SK-N-SH (cell line): ENCODE measurements at regions not wholly inside any gene's neighbourhood (a gene's known extent, or its start where the extent isn't known, plus 50 kb on each side); places are given as distances from the start of the nearest gene placed in this dataset.

ENCODE experiments used
- CTCF ChIA-PET: fragments of 300-600, 350-600 bp; formaldehyde crosslinking; extraction: SDS; loops from one replicate; lab custom pipeline; 2021; lab: Yijun Ruan, JAX
- POLR2A ChIA-PET: fragments of 350-600 bp; sonication (Branson Sonifier 250); formaldehyde crosslinking; extraction: SDS; loops from one replicate; lab custom pipeline; 2020; ENCODE audit warnings: antibody characterized with exemption, inconsistent platforms; lab: Yijun Ruan, JAX
- DNase-seq: peaks from one replicate; pipeline ENCODE4 v3.0.0; 2012
- H2AFZ ChIP-seq: fragments of 200-600 bp; sonication (generic); 2 replicates; pipeline ENCODE4 v1.8.1; 2016; ENCODE audit warnings: antibody characterized with exemption, mild to moderate bottlenecking, low read depth
- H3F3A ChIP-seq: fragments of 200-600 bp; sonication (generic); replicated peaks from 2 replicates; pipeline ENCODE3; 2016; ENCODE audit warnings: antibody characterized with exemption, mild to moderate bottlenecking; ENCODE audit not compliant: insufficient read depth
- H3K27ac ChIP-seq, 2 experiments: fragments of 200-500 bp in 1 of 2; fragments of 200-600 bp in 1 of 2; sonication (Bioruptor generic) in 1 of 2; sonication (generic), shearing (Covaris generic) in 1 of 2; 2 replicates each; pipeline versions ENCODE4 v1.5.1 to v1.6.1; 2014 to 2016; ENCODE audit warnings: low read depth in 2 of 2, inconsistent platforms in 1 of 2, low read length in 1 of 2, mild to moderate bottlenecking in 1 of 2, mixed read lengths in 1 of 2
- H3K27me3 ChIP-seq: fragments of 200-600 bp; sonication (generic), shearing (Covaris generic); 2 replicates; pipeline ENCODE4 v1.6.1; 2016; ENCODE audit warnings: mixed run types; ENCODE audit not compliant: insufficient read depth
- H3K36me3 ChIP-seq, 2 experiments: fragments of 200-500 bp in 1 of 2; fragments of 200-600 bp in 1 of 2; sonication (Bioruptor generic) in 1 of 2; sonication (generic) in 1 of 2; replicated peaks in 1 of 2; 2 replicates each; pipeline versions ENCODE3 to v1.5.1; 2014 to 2016; ENCODE audit warnings: low read length in 1 of 2, mild to moderate bottlenecking in 1 of 2; ENCODE audit not compliant: insufficient read depth in 2 of 2, control insufficient read depth in 1 of 2
- H3K4me1 ChIP-seq, 2 experiments: fragments of 200-500 bp in 1 of 2; fragments of 200-600 bp in 1 of 2; sonication (Bioruptor generic) in 1 of 2; sonication (generic), shearing (Covaris generic) in 1 of 2; 2 replicates each; pipeline versions ENCODE4 v1.5.1 to v1.6.1; 2014 to 2016; ENCODE audit warnings: low read depth in 1 of 2, low read length in 1 of 2, mixed run types in 1 of 2; ENCODE audit not compliant: insufficient read depth in 2 of 2, control insufficient read depth in 1 of 2
- H3K4me2 ChIP-seq: fragments of 200-600 bp; sonication (generic), shearing (Covaris generic); 2 replicates; pipeline ENCODE4 v1.6.1; 2017; ENCODE audit warnings: mixed run types
- H3K4me3 ChIP-seq, 2 experiments: fragments of 200-500 bp in 1 of 2; fragments of 200-600 bp in 1 of 2; sonication (Bioruptor generic) in 1 of 2; sonication (generic), shearing (Covaris generic) in 1 of 2; 2 replicates each; pipeline versions ENCODE4 v1.5.1 to v1.8.1; 2014 to 2016; ENCODE audit warnings: low read depth in 2 of 2, inconsistent platforms in 1 of 2, low read length in 1 of 2, mild to moderate bottlenecking in 1 of 2, mixed read lengths in 1 of 2, moderate library complexity in 1 of 2
- H3K79me2 ChIP-seq: fragments of 200-600 bp; sonication (generic); 2 replicates; pipeline ENCODE4 v1.8.1; 2017; ENCODE audit warnings: mild to moderate bottlenecking; ENCODE audit not compliant: insufficient read depth
- H3K9ac ChIP-seq: fragments of 200-600 bp; sonication (generic); 2 replicates; pipeline ENCODE4 v1.6.1; 2017; ENCODE audit warnings: mixed run types
- H3K9me2 ChIP-seq: fragments of 200-600 bp; sonication (generic); 2 replicates; pipeline ENCODE4 v1.6.1; 2017; ENCODE audit warnings: mixed run types
- H3K9me3 ChIP-seq: fragments of 200-600 bp; sonication (generic); 2 replicates; pipeline ENCODE4 v1.6.1; 2017; ENCODE audit warnings: mixed run types, mild to moderate bottlenecking, moderate library complexity
- H4K20me1 ChIP-seq: fragments of 200-600 bp; sonication (generic); 2 replicates; pipeline ENCODE4 v1.6.1; 2017; ENCODE audit warnings: mild to moderate bottlenecking, mixed run types; ENCODE audit not compliant: insufficient read depth
- CHD2 ChIP-seq: fragments of 150-350 bp; IDR thresholded peaks from 2 replicates; pipeline ENCODE4 v1.6.1; 2018; ENCODE audit warnings: low read length; ENCODE audit not compliant: partially characterized antibody
- ELF1 ChIP-seq: IDR thresholded peaks from 2 replicates; pipeline ENCODE4 v1.4.0; 2012
- EP300 ChIP-seq, 2 experiments: IDR thresholded peaks; 2 replicates each; pipeline versions ENCODE4 v1.4.0 to v1.6.1; 2012; ENCODE audit warnings: borderline replicate concordance in 1 of 2, low read depth in 1 of 2, low read length in 1 of 2
- GABPA ChIP-seq: IDR thresholded peaks from 2 replicates; pipeline ENCODE4 v1.4.0; 2012; ENCODE audit warnings: low read depth, mild to moderate bottlenecking
- JUND ChIP-seq: IDR thresholded peaks from 2 replicates; pipeline ENCODE4 v1.4.0; 2012
- MEF2A ChIP-seq: IDR thresholded peaks from 2 replicates; pipeline ENCODE4 v1.4.0; 2012; ENCODE audit warnings: low read depth, borderline replicate concordance
- MXI1 ChIP-seq: IDR thresholded peaks from 2 replicates; pipeline ENCODE4 v1.6.1; 2012; ENCODE audit warnings: mild to moderate bottlenecking, low read depth, low read length, improper control_type of control experiment
- NRF1 ChIP-seq: IDR thresholded peaks from 2 replicates; pipeline ENCODE4 v1.6.1; 2012; ENCODE audit warnings: low read depth, mild to moderate bottlenecking, low read length
- RAD21 ChIP-seq: IDR thresholded peaks from 2 replicates; pipeline ENCODE4 v1.6.1; 2012; ENCODE audit warnings: mild to moderate bottlenecking, low read length
- RCOR1 ChIP-seq: fragments of 150-350 bp; IDR thresholded peaks from 2 replicates; pipeline ENCODE4 v1.6.1; 2017; ENCODE audit warnings: antibody characterized with exemption, low read length
- RFX5 ChIP-seq: IDR thresholded peaks from 2 replicates; pipeline ENCODE4 v1.6.1; 2012; ENCODE audit warnings: mild to moderate bottlenecking, improper control_type of control experiment, low read length
- SIN3A ChIP-seq: IDR thresholded peaks from 2 replicates; pipeline ENCODE4 v1.6.1; 2012; ENCODE audit warnings: low read depth, mild to moderate bottlenecking, low read length, moderate library complexity, borderline replicate concordance
- SMC3 ChIP-seq: IDR thresholded peaks from 2 replicates; pipeline ENCODE4 v1.6.1; 2012; ENCODE audit warnings: low read depth, low read length, improper control_type of control experiment
- TAF1 ChIP-seq: IDR thresholded peaks from 2 replicates; pipeline ENCODE4 v1.6.1; 2012; ENCODE audit warnings: low read depth, mild to moderate bottlenecking, low read length, moderate library complexity, borderline replicate concordance
- TEAD4 ChIP-seq: IDR thresholded peaks from 2 replicates; pipeline ENCODE4 v1.4.0; 2012; ENCODE audit warnings: mild to moderate bottlenecking, borderline replicate concordance; ENCODE audit not compliant: insufficient read depth
- USF1 ChIP-seq: IDR thresholded peaks from 2 replicates; pipeline ENCODE4 v1.4.0; 2012; ENCODE audit warnings: low read depth, borderline replicate concordance
- WGBS: methylation state at CpG from one replicate; pipeline ENCODE4 v1.1.6; 2017; ENCODE audit warnings: low lambda C conversion rate; 5-methylcytosine and 5-hydroxymethylcytosine counted together
- TF ChIP-seq, protein P1 (sequence below): IDR thresholded peaks from 2 replicates; pipeline ENCODE4 v1.6.1; 2012; ENCODE audit warnings: mild to moderate bottlenecking, low read depth, low read length, moderate library complexity
- TF ChIP-seq, protein P2 (sequence below): fragments of 150-350 bp; IDR thresholded peaks from 2 replicates; pipeline ENCODE4 v1.6.1; 2016; ENCODE audit warnings: mild to moderate bottlenecking, low read depth, low read length
- TF ChIP-seq, protein P3 (sequence below): fragments of 200-600 bp; sonication (generic); IDR thresholded peaks from 2 replicates; pipeline ENCODE4 v1.6.1; 2017; ENCODE audit warnings: antibody characterized with exemption, mild to moderate bottlenecking, moderate library complexity

DNA sequence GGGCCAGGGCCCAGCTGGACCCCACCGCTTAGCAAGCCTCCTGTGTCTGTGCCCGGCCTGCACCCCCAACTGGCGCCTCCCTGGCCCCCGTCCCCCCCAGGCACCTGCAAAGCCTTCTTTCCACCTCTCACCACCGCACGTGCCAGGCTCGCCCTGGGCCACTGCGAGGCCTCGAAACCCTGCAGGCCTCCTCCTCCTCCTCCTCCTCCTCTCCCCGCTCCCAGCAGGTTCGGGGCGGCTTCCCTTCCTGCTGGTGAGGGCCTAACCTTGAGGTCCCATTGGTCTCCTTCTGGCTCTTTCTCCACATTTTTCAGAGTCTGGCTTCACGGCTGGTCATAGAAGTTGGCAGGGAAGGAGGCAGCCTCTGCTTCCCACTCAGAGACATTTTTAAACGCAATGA is 76.8 kb upstream of the GATA5 start (continued):
- no peak for TF ChIP-seq JUND
- TF ChIP-seq, protein P1, sequence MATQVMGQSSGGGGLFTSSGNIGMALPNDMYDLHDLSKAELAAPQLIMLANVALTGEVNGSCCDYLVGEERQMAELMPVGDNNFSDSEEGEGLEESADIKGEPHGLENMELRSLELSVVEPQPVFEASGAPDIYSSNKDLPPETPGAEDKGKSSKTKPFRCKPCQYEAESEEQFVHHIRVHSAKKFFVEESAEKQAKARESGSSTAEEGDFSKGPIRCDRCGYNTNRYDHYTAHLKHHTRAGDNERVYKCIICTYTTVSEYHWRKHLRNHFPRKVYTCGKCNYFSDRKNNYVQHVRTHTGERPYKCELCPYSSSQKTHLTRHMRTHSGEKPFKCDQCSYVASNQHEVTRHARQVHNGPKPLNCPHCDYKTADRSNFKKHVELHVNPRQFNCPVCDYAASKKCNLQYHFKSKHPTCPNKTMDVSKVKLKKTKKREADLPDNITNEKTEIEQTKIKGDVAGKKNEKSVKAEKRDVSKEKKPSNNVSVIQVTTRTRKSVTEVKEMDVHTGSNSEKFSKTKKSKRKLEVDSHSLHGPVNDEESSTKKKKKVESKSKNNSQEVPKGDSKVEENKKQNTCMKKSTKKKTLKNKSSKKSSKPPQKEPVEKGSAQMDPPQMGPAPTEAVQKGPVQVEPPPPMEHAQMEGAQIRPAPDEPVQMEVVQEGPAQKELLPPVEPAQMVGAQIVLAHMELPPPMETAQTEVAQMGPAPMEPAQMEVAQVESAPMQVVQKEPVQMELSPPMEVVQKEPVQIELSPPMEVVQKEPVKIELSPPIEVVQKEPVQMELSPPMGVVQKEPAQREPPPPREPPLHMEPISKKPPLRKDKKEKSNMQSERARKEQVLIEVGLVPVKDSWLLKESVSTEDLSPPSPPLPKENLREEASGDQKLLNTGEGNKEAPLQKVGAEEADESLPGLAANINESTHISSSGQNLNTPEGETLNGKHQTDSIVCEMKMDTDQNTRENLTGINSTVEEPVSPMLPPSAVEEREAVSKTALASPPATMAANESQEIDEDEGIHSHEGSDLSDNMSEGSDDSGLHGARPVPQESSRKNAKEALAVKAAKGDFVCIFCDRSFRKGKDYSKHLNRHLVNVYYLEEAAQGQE, result no peak
- TF ChIP-seq SMC3, result no peak
- TF ChIP-seq NRF1, result no peak
- no peak for TF ChIP-seq SIN3A

- 65% methylated on average over 29 of the region's 33 CpGs for WGBS
- Histone ChIP-seq H3F3A (no peaks in the 10 kb centered on the region), H2AFZ (no peak overlapping the region), H3K9ac (no peak overlapping the region), H3K9me3 (no peaks in the 10 kb centered on the region), H3K79me2 (no peaks in the 10 kb centered on the region), H3K4me1 (peaks cover 0 to 16% of the 10 kb centered on the region in 2 experiments; a peak in 1 of 4 replicates), H3K36me3 (no peaks in the 10 kb centered on the region), H3K27ac (no peak overlapping the region), H3K4me2 (no peak overlapping the region), H3K27me3 (peaks cover 28% of the 10 kb centered on the region), H4K20me1 (no peaks in the 10 kb centered on the region), H3K9me2 (no peaks in the 10 kb centered on the region), H3K4me3 (no peak overlapping the region)
- ChIA-PET POLR2A (no interaction called here), CTCF (interaction anchor here (1.2 kb wide), 1 partner anchor 54 kb away, joined by 3 read pairs; no protein-coding TSS in a partner anchor)
- DNase-seq, result no peak
- no peak for TF ChIP-seq RCOR1
- no peak for TF ChIP-seq NRF1
- TF ChIP-seq SIN3A, result no peak
- no peak for TF ChIP-seq JUND
- no peak for TF ChIP-seq ELF1
- no peak for TF ChIP-seq USF1
- no peak for TF ChIP-seq MEF2A
- no peak for TF ChIP-seq TEAD4
- TF ChIP-seq, protein P2, sequence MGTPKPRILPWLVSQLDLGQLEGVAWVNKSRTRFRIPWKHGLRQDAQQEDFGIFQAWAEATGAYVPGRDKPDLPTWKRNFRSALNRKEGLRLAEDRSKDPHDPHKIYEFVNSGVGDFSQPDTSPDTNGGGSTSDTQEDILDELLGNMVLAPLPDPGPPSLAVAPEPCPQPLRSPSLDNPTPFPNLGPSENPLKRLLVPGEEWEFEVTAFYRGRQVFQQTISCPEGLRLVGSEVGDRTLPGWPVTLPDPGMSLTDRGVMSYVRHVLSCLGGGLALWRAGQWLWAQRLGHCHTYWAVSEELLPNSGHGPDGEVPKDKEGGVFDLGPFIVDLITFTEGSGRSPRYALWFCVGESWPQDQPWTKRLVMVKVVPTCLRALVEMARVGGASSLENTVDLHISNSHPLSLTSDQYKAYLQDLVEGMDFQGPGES, result no peak
- no peak for TF ChIP-seq TAF1
- TF ChIP-seq, protein P3, sequence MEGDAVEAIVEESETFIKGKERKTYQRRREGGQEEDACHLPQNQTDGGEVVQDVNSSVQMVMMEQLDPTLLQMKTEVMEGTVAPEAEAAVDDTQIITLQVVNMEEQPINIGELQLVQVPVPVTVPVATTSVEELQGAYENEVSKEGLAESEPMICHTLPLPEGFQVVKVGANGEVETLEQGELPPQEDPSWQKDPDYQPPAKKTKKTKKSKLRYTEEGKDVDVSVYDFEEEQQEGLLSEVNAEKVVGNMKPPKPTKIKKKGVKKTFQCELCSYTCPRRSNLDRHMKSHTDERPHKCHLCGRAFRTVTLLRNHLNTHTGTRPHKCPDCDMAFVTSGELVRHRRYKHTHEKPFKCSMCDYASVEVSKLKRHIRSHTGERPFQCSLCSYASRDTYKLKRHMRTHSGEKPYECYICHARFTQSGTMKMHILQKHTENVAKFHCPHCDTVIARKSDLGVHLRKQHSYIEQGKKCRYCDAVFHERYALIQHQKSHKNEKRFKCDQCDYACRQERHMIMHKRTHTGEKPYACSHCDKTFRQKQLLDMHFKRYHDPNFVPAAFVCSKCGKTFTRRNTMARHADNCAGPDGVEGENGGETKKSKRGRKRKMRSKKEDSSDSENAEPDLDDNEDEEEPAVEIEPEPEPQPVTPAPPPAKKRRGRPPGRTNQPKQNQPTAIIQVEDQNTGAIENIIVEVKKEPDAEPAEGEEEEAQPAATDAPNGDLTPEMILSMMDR, result no peak
- TF ChIP-seq RAD21, result no peak
- no peak for TF ChIP-seq CHD2
- TF ChIP-seq MXI1, result no peak
- TF ChIP-seq RFX5, result no peak
- TF ChIP-seq EP300 (IDR thresholded peaks at IDR 0.05; ENCODE audit: borderline replicate concordance in 1 of 2, low read depth in 1 of 2, low read length in 1 of 2), result no peak
- no peak for TF ChIP-seq GABPA
Measured at GRCh38 chr20:62553136-62553837, 77.5 kb upstream of the GATA5 start.
